Urinary bladder (tissue), 3 donors: ENCODE measurements at regions not wholly inside any gene's neighbourhood (a gene's known extent, or its start where the extent isn't known, plus 50 kb on each side); places are given as distances from the start of the nearest gene placed in this dataset.

Experiments used
- DNase-seq: peaks from one replicate; pipeline ENCODE4 v3.0.0-alpha.2; 2015; ENCODE audit errors: extremely low spot score
- H3K27ac ChIP-seq: one replicate; pipeline ENCODE4 v1.5.1; 2013; ENCODE audit warnings: low read depth, mild to moderate bottlenecking, moderate library complexity
- H3K36me3 ChIP-seq: one replicate; pipeline ENCODE4 v1.6.1; 2013; ENCODE audit warnings: mild to moderate bottlenecking, moderate library complexity; ENCODE audit not compliant: insufficient read depth
- H3K4me1 ChIP-seq: one replicate; pipeline ENCODE4 v1.6.1; 2013; ENCODE audit warnings: mild to moderate bottlenecking, moderate library complexity; ENCODE audit not compliant: insufficient read depth
- H3K4me3 ChIP-seq: one replicate; pipeline ENCODE4 v1.5.1; 2013; ENCODE audit warnings: low read depth, low read length
- WGBS: extraction: QIAGEN DNeasy Blood & Tissue Kit; methylation state at CpG from one replicate; pipeline ENCODE4 v1.1.7; 2013; 5-methylcytosine and 5-hydroxymethylcytosine counted together
- donor health status: healthy with polysubstance abuse.
- donor health status: healthy.

DNA sequence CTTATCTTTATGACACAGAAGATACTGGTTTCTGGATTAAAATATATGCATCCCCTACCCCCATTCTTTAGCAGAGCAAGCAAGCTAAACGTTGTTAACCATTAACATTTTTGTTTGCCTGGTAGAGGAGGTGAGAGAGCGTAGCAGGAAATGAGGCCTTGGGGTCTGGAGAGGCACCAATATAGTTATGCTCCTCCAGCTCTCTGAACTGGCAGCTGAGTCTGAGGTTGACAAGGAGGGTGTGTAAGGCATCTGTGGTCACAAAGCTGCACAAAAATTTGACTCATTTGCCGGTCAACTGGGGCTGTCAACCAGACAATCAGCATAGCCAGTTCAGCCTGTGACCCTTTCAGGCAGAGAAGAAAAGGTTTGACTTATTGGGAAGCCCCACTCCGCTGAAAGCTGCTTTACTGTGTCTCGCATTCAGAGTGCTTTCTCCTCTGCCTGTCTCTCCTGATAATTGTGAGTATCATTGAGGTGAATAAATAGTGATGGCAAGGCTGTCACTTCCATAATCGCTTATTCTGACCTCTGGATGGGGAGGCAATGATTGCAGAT lies 647.5 kb upstream of the SETBP1 start:
- no peak overlapping the region for H3K4me3 ChIP-seq

GRCh38 chr18:44035554-44035953 lies 645.1 kb upstream of the SETBP1 start:
- H3K27ac ChIP-seq, result no peak overlapping the region
- H3K4me1 ChIP-seq, result no peaks in the 10 kb centered on the region
- no peak overlapping the region for H3K4me3 ChIP-seq
- DNase-seq, result no peak
- H3K36me3 ChIP-seq, result no peaks in the 10 kb centered on the region
- 43% methylated on average over 2 of the region's 2 CpGs for WGBS

More for the DNA sequence above, 647.5 kb upstream of the SETBP1 start:
- WGBS, result 77% methylated on average over 6 of the region's 6 CpGs
- no peaks in the 10 kb centered on the region for H3K36me3 ChIP-seq
- no peaks in the 10 kb centered on the region for H3K4me1 ChIP-seq
- DNase-seq, result no peak
- H3K27ac ChIP-seq, result no peak overlapping the region

GRCh38 chr18:44036501-44036900 lies 644.2 kb upstream of the SETBP1 start:
- DNase-seq, result no peak
- H3K4me1 ChIP-seq, result no peaks in the 10 kb centered on the region
- H3K27ac ChIP-seq, result no peak overlapping the region
- no peaks in the 10 kb centered on the region for H3K36me3 ChIP-seq
- WGBS, result 32% methylated on average over 3 of the region's 3 CpGs
- H3K4me3 ChIP-seq, result no peak overlapping the region

DNA sequence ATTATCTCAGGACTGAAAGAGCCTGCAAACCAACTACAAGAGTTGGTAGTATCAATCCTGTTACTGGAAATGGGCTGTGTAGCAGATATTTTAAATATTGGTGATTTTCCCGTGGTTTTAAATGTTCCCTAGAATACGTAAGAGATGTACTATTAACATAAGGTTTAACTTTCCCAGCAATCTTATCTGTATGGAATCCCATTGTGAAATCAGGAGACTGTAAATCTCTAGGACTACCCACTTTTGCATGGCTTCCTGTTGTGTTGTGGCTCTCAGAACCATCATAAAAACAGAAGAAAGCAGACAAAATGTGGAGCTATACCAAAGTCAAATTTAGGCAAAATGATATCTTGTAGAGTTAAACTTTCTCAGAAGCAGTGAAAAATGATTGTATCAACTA lies 641.5 kb upstream of the SETBP1 start:
- Histone ChIP-seq H3K4me1 (no peaks in the 10 kb centered on the region), H3K36me3 (no peaks in the 10 kb centered on the region), H3K4me3 (no peak overlapping the region), H3K27ac (no peak overlapping the region)
- no peak for DNase-seq
- 69% methylated on average over 2 of the region's 2 CpGs for WGBS

DNA sequence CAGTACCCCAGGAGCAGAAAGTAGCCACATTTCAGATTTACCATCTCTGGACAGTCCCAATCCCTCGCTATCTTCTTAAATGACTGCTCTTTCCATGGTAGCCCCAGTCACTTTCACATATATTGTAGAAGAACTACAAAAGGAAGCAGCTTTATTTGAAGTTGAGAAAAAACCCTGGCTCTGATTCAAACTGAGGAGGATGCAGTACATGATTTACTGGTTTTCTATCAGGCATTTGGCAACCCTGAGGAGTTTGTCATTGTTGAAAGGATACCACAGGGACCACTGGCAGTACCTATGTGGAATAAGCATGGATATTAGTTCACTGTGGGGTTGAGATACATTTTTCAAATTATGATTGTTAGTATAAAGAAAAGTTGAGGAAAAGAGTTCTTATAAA lies 640.9 kb upstream of the SETBP1 start:
- 86% methylated on average over 1 of the region's 1 CpG for WGBS
- H3K4me1 ChIP-seq, result no peaks in the 10 kb centered on the region
- DNase-seq, result no peak
- no peak overlapping the region for H3K27ac ChIP-seq
- no peak overlapping the region for H3K4me3 ChIP-seq
- H3K36me3 ChIP-seq, result no peaks in the 10 kb centered on the region

DNA sequence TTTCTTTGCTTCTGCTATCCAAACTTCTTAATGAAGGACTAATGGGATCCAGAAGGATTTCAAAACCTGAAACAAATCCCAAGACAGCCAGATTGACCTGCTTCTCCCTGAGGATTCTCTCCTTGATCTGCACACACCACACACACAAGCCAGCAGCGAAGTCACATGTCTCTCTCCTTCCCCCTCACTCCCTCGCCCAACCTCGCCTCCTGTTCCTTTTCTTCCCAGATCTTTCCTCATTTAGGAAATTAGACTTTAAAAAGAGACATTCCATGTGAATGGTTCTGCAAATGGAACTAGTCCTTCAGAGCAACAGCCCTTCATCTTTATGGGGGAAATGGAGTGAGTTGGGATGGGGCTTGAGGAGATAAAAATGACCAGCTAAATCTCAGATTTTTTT lies 639.1 kb upstream of the SETBP1 start:
- H3K4me1 ChIP-seq, result no peaks in the 10 kb centered on the region
- DNase-seq, result no peak
- WGBS, result 86% methylated on average over 3 of the region's 3 CpGs
- H3K36me3 ChIP-seq, result no peaks in the 10 kb centered on the region
- no peak overlapping the region for H3K4me3 ChIP-seq
- no peak overlapping the region for H3K27ac ChIP-seq

DNA sequence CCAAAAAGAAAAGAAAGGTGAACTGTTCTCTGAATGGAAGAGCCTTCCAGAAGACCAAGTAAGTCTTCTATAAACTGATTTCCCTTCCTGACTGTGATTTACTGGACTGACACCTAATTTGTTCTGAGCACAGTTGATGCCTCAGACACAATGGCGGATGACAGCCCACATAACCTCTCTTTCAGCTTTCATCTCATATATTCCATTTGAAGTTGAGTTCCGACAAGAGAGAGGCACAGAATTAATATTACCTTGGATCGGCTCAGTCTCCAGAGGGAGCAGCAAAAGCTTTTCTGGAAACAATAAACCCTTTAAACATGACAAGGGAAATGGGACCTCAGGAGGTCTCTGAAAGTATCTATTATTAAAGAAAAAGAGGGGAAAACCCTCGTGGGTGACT lies 638.7 kb upstream of the SETBP1 start:
- H3K27ac ChIP-seq, result no peak overlapping the region
- WGBS, result 67% methylated on average over 4 of the region's 4 CpGs
- no peak overlapping the region for H3K4me3 ChIP-seq
- H3K36me3 ChIP-seq, result no peaks in the 10 kb centered on the region
- DNase-seq, result no peak
- no peaks in the 10 kb centered on the region for H3K4me1 ChIP-seq

DNA sequence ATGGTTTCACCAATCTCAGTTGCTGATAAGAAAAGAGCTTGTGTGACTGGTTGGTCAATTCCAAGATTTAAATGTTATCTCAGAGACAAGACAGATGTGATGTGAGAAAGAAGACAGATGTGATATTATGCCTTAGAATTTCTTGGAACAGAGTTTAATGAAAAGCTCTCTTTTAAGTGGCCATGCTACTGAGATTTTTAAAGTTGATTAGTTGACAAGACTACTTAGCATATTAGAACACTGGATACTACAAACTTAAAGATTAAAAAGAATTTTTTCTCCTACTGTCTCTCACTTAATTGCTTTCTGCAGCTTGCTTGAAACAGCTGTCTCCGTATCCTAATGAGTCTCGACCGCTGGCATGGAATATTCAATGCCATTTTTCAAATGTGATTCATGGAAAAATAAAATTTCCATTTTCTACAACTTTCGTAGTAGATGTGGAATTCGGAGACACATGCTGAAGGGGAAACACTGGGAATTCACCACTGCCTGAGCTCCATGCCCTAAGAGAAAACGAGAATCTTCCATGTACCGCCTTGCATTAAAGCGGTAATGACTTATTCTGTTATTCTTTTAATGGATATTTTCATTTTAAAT lies 634.2 kb upstream of the SETBP1 start:
- no peak for DNase-seq
- WGBS, result 92% methylated on average over 8 of the region's 8 CpGs
- Histone ChIP-seq H3K27ac (no peak overlapping the region), H3K4me1 (no peaks in the 10 kb centered on the region), H3K4me3 (no peak overlapping the region), H3K36me3 (no peaks in the 10 kb centered on the region)

- no peak overlapping the region for H3K4me3 ChIP-seq
- 94% methylated on average over 3 of the region's 3 CpGs for WGBS
- DNase-seq, result no peak
- H3K36me3 ChIP-seq, result no peaks in the 10 kb centered on the region
- H3K27ac ChIP-seq, result no peak overlapping the region
- no peaks in the 10 kb centered on the region for H3K4me1 ChIP-seq
These were observed 633.1 kb upstream of the SETBP1 start for GRCh38 chr18:44047585-44047984.

DNA sequence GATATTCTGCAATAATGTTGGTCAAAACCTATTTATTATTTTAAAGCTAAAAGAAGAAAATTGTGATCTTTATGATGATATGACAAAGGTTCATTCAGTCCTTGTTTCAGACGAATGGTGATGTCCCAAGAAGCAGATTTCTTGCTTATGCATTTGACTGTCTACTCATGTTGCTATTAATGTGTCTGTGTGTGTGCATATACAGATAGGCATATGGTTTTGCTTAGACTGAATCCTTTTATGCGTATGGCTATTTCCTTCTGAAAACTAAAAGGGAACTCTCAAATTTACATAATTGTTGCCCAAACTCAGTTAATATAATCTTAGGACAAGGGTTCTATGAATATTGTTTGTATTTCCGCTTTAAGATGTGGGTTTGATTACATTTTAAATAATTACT lies 632.3 kb upstream of the SETBP1 start:
- WGBS, result 69% methylated on average over 3 of the region's 3 CpGs
- no peaks in the 10 kb centered on the region for H3K36me3 ChIP-seq
- no peaks in the 10 kb centered on the region for H3K4me1 ChIP-seq
- no peak overlapping the region for H3K27ac ChIP-seq
- no peak for DNase-seq
- H3K4me3 ChIP-seq, result no peak overlapping the region

DNA sequence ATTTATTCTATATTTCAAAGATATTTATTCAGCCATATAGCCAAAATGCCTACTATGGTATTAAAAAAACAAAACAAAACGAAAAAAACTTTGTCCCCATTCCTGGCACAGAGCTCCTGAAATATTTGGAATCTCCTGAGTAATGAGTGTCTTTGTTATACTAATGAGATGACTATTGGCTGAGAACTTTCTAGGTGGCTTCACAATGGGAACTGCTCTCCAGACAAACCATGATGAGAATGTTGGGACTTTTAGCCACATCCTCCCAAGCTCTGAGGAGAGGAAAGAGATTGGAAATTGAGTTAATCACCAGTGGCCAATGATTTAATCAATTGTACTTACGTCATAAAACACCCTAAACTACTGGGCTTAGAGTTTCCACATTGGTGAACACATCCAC lies 631.8 kb upstream of the SETBP1 start:
- 86% methylated on average over 2 of the region's 2 CpGs for WGBS

DNA sequence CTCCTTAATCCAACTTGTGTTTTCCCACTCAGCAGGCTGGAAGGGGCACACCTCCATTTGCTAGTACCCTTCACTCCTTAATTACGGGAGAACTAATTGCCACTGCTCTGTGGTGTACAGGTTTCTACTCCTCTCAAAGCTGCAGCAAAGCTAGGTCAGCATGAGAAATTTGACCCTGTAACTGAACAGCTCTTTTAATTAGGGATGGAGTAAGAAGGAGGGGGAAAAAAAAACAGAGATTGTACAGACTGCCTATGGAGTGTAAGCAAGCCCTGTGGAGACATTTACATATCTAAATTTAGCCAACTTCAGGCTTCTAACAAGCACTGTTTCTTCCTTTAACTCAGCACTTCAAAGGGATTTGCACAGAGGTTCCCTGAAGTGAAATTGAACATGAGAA lies 629.7 kb upstream of the SETBP1 start:
- H3K27ac ChIP-seq, result no peak overlapping the region
- no peak overlapping the region for H3K4me3 ChIP-seq
- no peak for DNase-seq
- WGBS, result 67% methylated on average over 1 of the region's 1 CpG
- no peaks in the 10 kb centered on the region for H3K4me1 ChIP-seq
- no peaks in the 10 kb centered on the region for H3K36me3 ChIP-seq

More for the DNA sequence above, 631.8 kb upstream of the SETBP1 start:
- Histone ChIP-seq H3K27ac (no peak overlapping the region), H3K4me1 (no peaks in the 10 kb centered on the region), H3K4me3 (no peak overlapping the region), H3K36me3 (no peaks in the 10 kb centered on the region)
- DNase-seq, result no peak

- 64% methylated on average over 1 of the region's 1 CpG for WGBS
- Histone ChIP-seq H3K4me1 (no peaks in the 10 kb centered on the region), H3K36me3 (no peaks in the 10 kb centered on the region), H3K27ac (no peak overlapping the region), H3K4me3 (no peak overlapping the region)
- DNase-seq, result no peak
These were observed 626.2 kb upstream of the SETBP1 start for GRCh38 chr18:44054514-44054913.

DNA sequence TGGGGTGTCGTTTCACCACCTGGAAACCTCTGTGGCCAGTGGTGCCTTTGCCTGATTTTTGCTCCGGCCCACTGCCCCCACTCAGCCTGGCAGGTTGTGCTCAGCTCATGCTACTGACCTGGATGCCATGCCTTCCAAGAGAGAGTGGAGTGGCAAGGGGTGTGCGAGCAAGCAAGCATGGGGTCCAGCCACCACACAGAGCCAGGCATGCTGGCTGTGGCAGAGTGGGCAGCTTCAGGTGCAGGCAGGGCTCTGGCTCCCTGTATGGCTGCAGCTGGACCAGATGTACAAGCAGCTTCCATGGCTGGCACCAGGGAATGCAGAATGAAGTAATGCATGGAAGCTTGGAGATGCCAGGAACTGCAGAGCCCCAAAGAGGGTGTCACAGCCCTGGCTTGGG lies 620.5 kb upstream of the SETBP1 start:
- no peak for DNase-seq
- WGBS, result 91% methylated on average over 3 of the region's 3 CpGs
- no peaks in the 10 kb centered on the region for H3K4me1 ChIP-seq

DNA sequence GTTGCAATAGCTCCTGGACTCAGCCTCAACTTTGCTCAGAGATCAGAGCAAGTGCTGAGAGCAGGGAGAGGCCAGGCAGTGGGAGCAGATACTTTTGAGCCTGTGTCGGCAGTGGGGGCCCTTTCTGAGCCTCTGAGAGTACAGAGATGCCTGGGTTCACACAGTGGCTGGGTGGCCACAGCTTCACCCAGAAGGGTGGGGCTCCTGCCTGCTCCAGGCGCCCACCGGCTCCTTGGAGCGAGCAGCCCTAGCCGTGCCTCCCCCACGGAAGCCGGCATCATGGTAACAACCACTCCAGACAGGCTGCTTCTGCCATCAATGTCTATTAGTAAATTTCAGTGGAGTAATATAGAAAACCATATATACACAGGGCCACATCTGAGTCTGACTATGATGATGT lies 619.2 kb upstream of the SETBP1 start:
- 97% methylated on average over 7 of the region's 7 CpGs for WGBS
- Histone ChIP-seq H3K4me3 (no peak overlapping the region), H3K36me3 (no peaks in the 10 kb centered on the region), H3K4me1 (no peaks in the 10 kb centered on the region), H3K27ac (no peak overlapping the region)
- no peak for DNase-seq

More for the DNA sequence above, 620.5 kb upstream of the SETBP1 start:
- no peak overlapping the region for H3K4me3 ChIP-seq
- no peaks in the 10 kb centered on the region for H3K36me3 ChIP-seq
- no peak overlapping the region for H3K27ac ChIP-seq
